Skeletal muscle tissue (tissue), 3 donors: ENCODE measurements at regions not wholly inside any gene's neighbourhood (a gene's known extent, or its start where the extent isn't known, plus 50 kb on each side); places are given as distances from the start of the nearest gene placed in this dataset.

ENCODE experiments used
- H3K27ac ChIP-seq: one replicate; pipeline ENCODE4 v1.7.0; 2013; ENCODE audit warnings: mild to moderate bottlenecking, low read depth, low read length, inconsistent platforms
- H3K27me3 ChIP-seq, 3 donors: one replicate each; pipeline ENCODE4 v1.7.0; 2013; ENCODE audit warnings: low read length in 3 of 3; ENCODE audit not compliant: control insufficient read depth in 3 of 3, insufficient read depth in 3 of 3
- H3K36me3 ChIP-seq, 3 donors: one replicate each; pipeline ENCODE4 v1.7.0; 2013; ENCODE audit warnings: low read length in 3 of 3; ENCODE audit not compliant: control insufficient read depth in 3 of 3, insufficient read depth in 3 of 3
- H3K4me1 ChIP-seq, 3 donors: one replicate each; pipeline ENCODE4 v1.7.0; 2013; ENCODE audit warnings: low read length in 3 of 3, mild to moderate bottlenecking in 3 of 3; ENCODE audit not compliant: control insufficient read depth in 3 of 3, insufficient read depth in 3 of 3
- H3K4me3 ChIP-seq, 3 donors: one replicate each; pipeline ENCODE4 v1.7.0; 2013; ENCODE audit warnings: low read length in 3 of 3
- H3K9ac ChIP-seq, 3 donors: one replicate each; pipeline ENCODE4 v1.7.0; 2013; ENCODE audit warnings: low read length in 3 of 3, mild to moderate bottlenecking in 3 of 3, moderate library complexity in 2 of 3, low read depth in 1 of 3
- H3K9me3 ChIP-seq, 3 donors: one replicate each; pipeline ENCODE4 v1.7.0; 2013; ENCODE audit warnings: low read length in 3 of 3; ENCODE audit not compliant: control insufficient read depth in 3 of 3
- donor health status: Osteomylitis.

- Histone ChIP-seq H3K4me3 (no peak overlapping the region), H3K27ac (no peak overlapping the region), H3K9me3 (no peaks in the 10 kb centered on the region), H3K27me3 (no peaks in the 10 kb centered on the region), H3K9ac (no peak overlapping the region), H3K36me3 (no peaks in the 10 kb centered on the region), H3K4me1 (no peaks in the 10 kb centered on the region)
These were observed 1325.5 kb downstream of the XPNPEP1 start for GRCh38 chr10:108597657-108598319.

DNA sequence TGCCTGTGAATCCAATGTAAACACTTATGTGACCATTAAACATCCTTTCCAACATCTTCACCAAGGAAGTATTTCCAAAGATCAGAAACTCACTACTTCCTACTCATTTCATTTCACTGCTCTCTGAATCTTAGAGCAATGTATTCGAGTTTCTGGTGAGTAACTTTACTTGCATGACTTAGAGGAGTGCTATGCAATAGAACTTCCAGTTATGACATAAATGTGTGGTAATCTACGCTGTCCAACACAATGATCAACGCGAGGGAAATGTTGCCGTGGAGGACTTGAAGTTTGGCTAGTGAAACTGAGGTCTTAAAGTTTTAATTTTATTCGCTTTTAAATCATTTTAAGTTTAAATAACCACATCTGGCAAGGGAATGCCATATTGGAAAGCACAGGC, 1326.3 kb downstream of the XPNPEP1 start:
- Histone ChIP-seq H3K4me1 (no peaks in the 10 kb centered on the region), H3K27ac (no peak overlapping the region), H3K9me3 (no peaks in the 10 kb centered on the region), H3K9ac (no peak overlapping the region), H3K4me3 (no peak overlapping the region), H3K27me3 (no peaks in the 10 kb centered on the region), H3K36me3 (no peaks in the 10 kb centered on the region)

- Histone ChIP-seq H3K9me3 (no peaks in the 10 kb centered on the region), H3K27me3 (no peaks in the 10 kb centered on the region), H3K27ac (no peak overlapping the region), H3K9ac (no peak overlapping the region), H3K36me3 (no peaks in the 10 kb centered on the region), H3K4me1 (no peaks in the 10 kb centered on the region), H3K4me3 (no peak overlapping the region)
These were observed 1330.4 kb downstream of the XPNPEP1 start for GRCh38 chr10:108592956-108593355.

DNA sequence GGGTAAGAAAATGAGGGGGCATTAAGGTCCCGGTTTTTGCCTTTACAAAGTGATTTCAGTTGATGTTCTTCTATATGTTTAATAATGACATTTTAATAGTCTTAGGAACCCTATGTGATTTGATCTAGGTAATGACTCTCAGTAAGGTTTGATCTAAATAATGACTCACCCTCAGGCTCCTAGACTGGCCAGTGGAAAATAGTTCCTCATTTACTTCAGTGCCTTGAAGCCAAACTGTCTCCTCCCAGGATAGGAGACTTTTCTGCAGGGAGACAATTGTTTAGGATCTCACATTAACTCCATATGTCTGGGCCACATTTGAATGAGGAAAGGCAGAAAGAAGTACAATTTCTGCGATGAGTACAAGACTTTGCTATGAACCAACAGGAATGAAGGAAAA, 1331.9 kb downstream of the XPNPEP1 start:
- Histone ChIP-seq H3K4me1 (no peaks in the 10 kb centered on the region), H3K27ac (no peak overlapping the region), H3K36me3 (no peaks in the 10 kb centered on the region), H3K27me3 (no peaks in the 10 kb centered on the region), H3K9ac (no peak overlapping the region), H3K4me3 (no peak overlapping the region), H3K9me3 (no peaks in the 10 kb centered on the region)

DNA sequence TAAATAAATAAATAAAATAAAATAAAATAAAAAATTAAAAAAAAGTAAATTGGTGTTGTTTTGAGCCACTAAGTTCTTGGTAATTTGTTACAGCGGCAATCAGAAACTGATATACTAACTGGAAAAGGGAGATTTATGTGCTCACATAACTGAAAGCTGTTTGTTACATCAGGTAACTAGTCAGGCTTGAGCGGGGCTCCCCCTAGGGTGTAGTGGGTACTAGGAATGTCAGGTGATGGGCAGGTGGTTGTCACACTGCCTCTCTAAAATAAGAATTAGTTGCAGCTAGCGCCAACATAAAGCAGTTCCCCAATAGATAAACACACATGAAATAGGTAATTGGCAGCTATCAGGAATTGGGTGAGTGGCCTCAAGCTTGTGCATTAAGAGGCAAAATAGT, 1336.9 kb downstream of the XPNPEP1 start:
- no peaks in the 10 kb centered on the region for H3K9me3 ChIP-seq
- H3K27me3 ChIP-seq: no peaks in the 10 kb centered on the region
- no peak overlapping the region for H3K4me3 ChIP-seq
- H3K4me1 ChIP-seq: no peaks in the 10 kb centered on the region
- H3K36me3 ChIP-seq: no peaks in the 10 kb centered on the region
- no peak overlapping the region for H3K27ac ChIP-seq
- no peak overlapping the region for H3K9ac ChIP-seq

DNA sequence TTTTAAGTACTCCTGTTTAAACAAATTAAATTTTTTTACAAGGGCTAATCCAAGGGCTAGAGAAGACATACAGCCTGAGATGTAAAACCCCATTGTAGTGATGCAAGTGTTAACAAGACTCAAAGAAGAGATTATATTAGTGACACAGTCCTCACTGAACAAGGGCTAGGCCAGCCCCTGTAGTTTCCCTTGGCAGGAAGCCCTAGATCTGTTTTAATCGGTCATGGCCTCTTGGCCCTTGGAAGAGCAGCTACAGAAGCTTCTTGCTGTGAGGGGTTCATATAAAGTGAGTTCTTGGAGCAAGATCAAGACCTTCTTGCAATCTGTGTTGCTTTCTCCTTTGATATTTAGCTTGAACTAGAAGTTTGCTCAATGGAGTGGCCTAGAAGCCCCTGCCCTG, 1339.4 kb downstream of the XPNPEP1 start:
- Histone ChIP-seq H3K27me3 (no peaks in the 10 kb centered on the region), H3K9ac (no peak overlapping the region)

GRCh38 chr10:108582888-108583287, 1340.4 kb downstream of the XPNPEP1 start:
- Histone ChIP-seq H3K9me3 (no peaks in the 10 kb centered on the region), H3K36me3 (no peaks in the 10 kb centered on the region), H3K9ac (no peak overlapping the region), H3K4me1 (no peaks in the 10 kb centered on the region), H3K27ac (no peak overlapping the region), H3K27me3 (no peaks in the 10 kb centered on the region), H3K4me3 (no peak overlapping the region)

More for the DNA sequence above, 1339.4 kb downstream of the XPNPEP1 start:
- H3K4me3 ChIP-seq: no peak overlapping the region
- H3K4me1 ChIP-seq: no peaks in the 10 kb centered on the region
- no peaks in the 10 kb centered on the region for H3K9me3 ChIP-seq
- no peak overlapping the region for H3K27ac ChIP-seq
- no peaks in the 10 kb centered on the region for H3K36me3 ChIP-seq

- H3K27ac ChIP-seq: no peak overlapping the region
- H3K4me1 ChIP-seq: no peaks in the 10 kb centered on the region
- H3K36me3 ChIP-seq: no peaks in the 10 kb centered on the region
- no peaks in the 10 kb centered on the region for H3K9me3 ChIP-seq
- H3K9ac ChIP-seq: no peak overlapping the region
- H3K27me3 ChIP-seq: no peaks in the 10 kb centered on the region
- no peak overlapping the region for H3K4me3 ChIP-seq
These were observed 1340.9 kb downstream of the XPNPEP1 start for GRCh38 chr10:108582387-108582786.

DNA sequence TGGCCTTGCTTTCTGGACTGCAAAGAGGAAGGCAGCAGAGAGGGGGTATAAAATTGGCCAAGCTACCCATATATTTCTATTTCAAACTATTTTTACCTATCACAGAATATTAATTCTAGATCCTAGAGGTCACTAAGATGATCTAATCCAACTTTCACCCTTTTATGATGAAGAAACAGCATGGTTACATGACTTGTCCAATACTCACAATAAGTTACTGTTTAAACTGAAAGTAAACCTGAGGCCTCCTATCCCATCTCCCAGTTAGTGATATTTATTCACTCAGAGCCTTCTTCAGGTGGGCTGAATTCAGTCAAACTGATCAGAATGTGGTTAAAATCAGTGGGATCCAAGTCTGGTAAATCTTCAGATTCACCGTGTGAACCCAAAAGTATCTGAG, 1345.1 kb downstream of the XPNPEP1 start:
- Histone ChIP-seq H3K4me3 (no peak overlapping the region), H3K36me3 (no peaks in the 10 kb centered on the region), H3K9ac (no peak overlapping the region), H3K27me3 (no peaks in the 10 kb centered on the region), H3K4me1 (no peaks in the 10 kb centered on the region), H3K27ac (no peak overlapping the region), H3K9me3 (no peaks in the 10 kb centered on the region)

DNA sequence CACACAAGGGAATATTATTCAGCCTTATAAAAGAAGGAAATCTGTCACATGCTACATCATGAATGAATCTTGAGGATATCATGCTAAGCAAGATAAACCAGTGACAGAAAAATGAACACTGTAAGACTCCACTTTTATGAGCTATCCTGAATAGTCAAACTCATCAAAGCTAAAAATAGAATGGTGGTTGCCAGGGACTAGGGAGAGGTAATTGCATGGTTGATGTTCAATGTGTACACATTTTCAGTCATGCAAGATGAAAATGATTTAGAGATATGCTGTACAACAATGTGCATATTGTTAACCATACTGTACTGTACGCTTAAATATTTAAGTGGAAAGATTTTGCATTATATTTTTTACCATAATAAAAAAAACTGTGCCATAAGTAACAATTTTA, 1349.1 kb downstream of the XPNPEP1 start:
- no peaks in the 10 kb centered on the region for H3K27me3 ChIP-seq
- H3K9ac ChIP-seq: no peak overlapping the region
- H3K4me3 ChIP-seq: no peak overlapping the region
- H3K4me1 ChIP-seq: no peaks in the 10 kb centered on the region
- no peak overlapping the region for H3K27ac ChIP-seq
- H3K36me3 ChIP-seq: no peaks in the 10 kb centered on the region
- H3K9me3 ChIP-seq: no peaks in the 10 kb centered on the region
